ENCODE measurements at regions not wholly inside any gene's neighbourhood (a gene's known extent, or its start where the extent isn't known, plus 50 kb on each side); places are given as distances from the start of the nearest gene placed in this dataset.

DNA sequence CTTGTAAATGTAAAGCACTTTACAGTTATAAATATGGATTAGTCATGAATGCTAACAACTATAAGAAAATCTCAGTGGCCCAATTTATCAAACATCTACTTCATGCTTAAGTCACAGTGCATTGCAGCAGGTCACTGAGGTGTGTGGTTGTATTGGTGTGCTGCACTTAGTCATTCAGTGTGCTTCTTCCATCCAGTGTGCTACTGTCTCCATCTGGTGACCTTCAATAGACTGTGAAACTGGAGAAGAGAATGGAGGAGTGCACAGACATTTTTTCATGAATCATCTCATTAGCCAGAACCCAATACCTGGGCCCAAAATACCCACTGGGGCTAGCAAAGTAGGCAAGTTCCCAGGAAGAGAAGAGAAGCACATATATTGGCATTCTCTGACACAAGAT is 199.6 kb downstream of the SHOX2 start:
- TF ChIP-seq CTCF (conservative IDR thresholded peaks at IDR 0.05): no peak
- no peak for TF ChIP-seq ZFX (IDR thresholded peaks at IDR 0.05)
